ENCODE measurements at regions not wholly inside any gene's neighbourhood (a gene's known extent, or its start where the extent isn't known, plus 50 kb on each side); places are given as distances from the start of the nearest gene placed in this dataset.

GRCh38 chr17:63262751-63263476 is 183.2 kb downstream of the CYB561 start:
- H3K27me3 ChIP-seq (ENCODE audit: insufficient read depth, low read length, poor library complexity, severe bottlenecking), result no peaks in the 10 kb centered on the region
- H3K9me2 ChIP-seq (replicated peaks; ENCODE audit: low read depth, low read length), result no peaks in the 10 kb centered on the region
- H3K79me2 ChIP-seq (ENCODE audit: insufficient read depth, low read length), result no peaks in the 10 kb centered on the region
- no peak overlapping the region for H3K4me2 ChIP-seq (ENCODE audit: low read depth, low read length, poor library complexity, severe bottlenecking)
- no peak for TF ChIP-seq EZH2phosphoT487 (IDR thresholded peaks at IDR 0.05; ENCODE audit: borderline replicate concordance)
- TF ChIP-seq CTCF (conservative IDR thresholded peaks at IDR 0.05; ENCODE audit: low read length), result no peak
- no peaks in the 10 kb centered on the region for H3K4me1 ChIP-seq (ENCODE audit: insufficient read depth, low read length, poor library complexity, severe bottlenecking)
- no peak overlapping the region for H3K9ac ChIP-seq (ENCODE audit: low read depth, low read length, poor library complexity, severe bottlenecking)
- H3K36me3 ChIP-seq (ENCODE audit: insufficient read depth, low read length), result no peaks in the 10 kb centered on the region
- no peaks in the 10 kb centered on the region for H4K20me1 ChIP-seq (ENCODE audit: insufficient read depth, low read length, poor library complexity, severe bottlenecking)
- H3K4me3 ChIP-seq (ENCODE audit: low read length, poor library complexity, severe bottlenecking), result no peak overlapping the region
- H2AFZ ChIP-seq (ENCODE audit: low read length), result no peak overlapping the region
- H3F3A ChIP-seq (ENCODE audit: low read depth), result no peaks in the 10 kb centered on the region
- H3K9me3 ChIP-seq (ENCODE audit: insufficient read depth, low read depth, low read length), result no peaks in the 10 kb centered on the region

GRCh38 chr17:63265526-63265925 is 180.6 kb downstream of the CYB561 start:
- Histone ChIP-seq H3K4me3 (ENCODE audit: low read length, poor library complexity, severe bottlenecking) (no peak overlapping the region), H3K9me2 (replicated peaks; ENCODE audit: low read depth, low read length) (no peaks in the 10 kb centered on the region), H4K20me1 (ENCODE audit: insufficient read depth, low read length, poor library complexity, severe bottlenecking) (no peaks in the 10 kb centered on the region), H3K79me2 (ENCODE audit: insufficient read depth, low read length) (no peaks in the 10 kb centered on the region), H3K4me2 (ENCODE audit: low read depth, low read length, poor library complexity, severe bottlenecking) (no peak overlapping the region), H3K36me3 (ENCODE audit: insufficient read depth, low read length) (no peaks in the 10 kb centered on the region), H3K9ac (ENCODE audit: low read depth, low read length, poor library complexity, severe bottlenecking) (no peak overlapping the region), H3K27me3 (ENCODE audit: insufficient read depth, low read length, poor library complexity, severe bottlenecking) (no peaks in the 10 kb centered on the region), H3F3A (ENCODE audit: low read depth) (no peaks in the 10 kb centered on the region), H3K4me1 (ENCODE audit: insufficient read depth, low read length, poor library complexity, severe bottlenecking) (no peaks in the 10 kb centered on the region), H2AFZ (ENCODE audit: low read length) (no peak overlapping the region), H3K9me3 (ENCODE audit: insufficient read depth, low read depth, low read length) (no peaks in the 10 kb centered on the region)
- TF ChIP-seq CTCF (conservative IDR thresholded peaks at IDR 0.05; ENCODE audit: low read length) (no peak), EZH2phosphoT487 (IDR thresholded peaks at IDR 0.05; ENCODE audit: borderline replicate concordance) (no peak)

GRCh38 chr17:63267846-63268245 is 178.3 kb downstream of the CYB561 start:
- H3K4me3 ChIP-seq (ENCODE audit: low read length, poor library complexity, severe bottlenecking), result no peak overlapping the region
- no peaks in the 10 kb centered on the region for H4K20me1 ChIP-seq (ENCODE audit: insufficient read depth, low read length, poor library complexity, severe bottlenecking)
- H3K36me3 ChIP-seq (ENCODE audit: insufficient read depth, low read length), result no peaks in the 10 kb centered on the region
- TF ChIP-seq CTCF (conservative IDR thresholded peaks at IDR 0.05; ENCODE audit: low read length), result no peak
- no peak for TF ChIP-seq EZH2phosphoT487 (IDR thresholded peaks at IDR 0.05; ENCODE audit: borderline replicate concordance)
- H3K27me3 ChIP-seq (ENCODE audit: insufficient read depth, low read length, poor library complexity, severe bottlenecking), result no peaks in the 10 kb centered on the region
- H3K4me1 ChIP-seq (ENCODE audit: insufficient read depth, low read length, poor library complexity, severe bottlenecking), result no peaks in the 10 kb centered on the region
- H2AFZ ChIP-seq (ENCODE audit: low read length), result no peak overlapping the region
- no peak overlapping the region for H3K9ac ChIP-seq (ENCODE audit: low read depth, low read length, poor library complexity, severe bottlenecking)
- H3K4me2 ChIP-seq (ENCODE audit: low read depth, low read length, poor library complexity, severe bottlenecking), result no peak overlapping the region
- no peaks in the 10 kb centered on the region for H3K9me2 ChIP-seq (replicated peaks; ENCODE audit: low read depth, low read length)
- no peaks in the 10 kb centered on the region for H3K79me2 ChIP-seq (ENCODE audit: insufficient read depth, low read length)
- no peaks in the 10 kb centered on the region for H3F3A ChIP-seq (ENCODE audit: low read depth)
- no peaks in the 10 kb centered on the region for H3K9me3 ChIP-seq (ENCODE audit: insufficient read depth, low read depth, low read length)
